ENCODE measurements at regions not wholly inside any gene's neighbourhood (a gene's known extent, or its start where the extent isn't known, plus 50 kb on each side); places are given as distances from the start of the nearest gene placed in this dataset.

DNA sequence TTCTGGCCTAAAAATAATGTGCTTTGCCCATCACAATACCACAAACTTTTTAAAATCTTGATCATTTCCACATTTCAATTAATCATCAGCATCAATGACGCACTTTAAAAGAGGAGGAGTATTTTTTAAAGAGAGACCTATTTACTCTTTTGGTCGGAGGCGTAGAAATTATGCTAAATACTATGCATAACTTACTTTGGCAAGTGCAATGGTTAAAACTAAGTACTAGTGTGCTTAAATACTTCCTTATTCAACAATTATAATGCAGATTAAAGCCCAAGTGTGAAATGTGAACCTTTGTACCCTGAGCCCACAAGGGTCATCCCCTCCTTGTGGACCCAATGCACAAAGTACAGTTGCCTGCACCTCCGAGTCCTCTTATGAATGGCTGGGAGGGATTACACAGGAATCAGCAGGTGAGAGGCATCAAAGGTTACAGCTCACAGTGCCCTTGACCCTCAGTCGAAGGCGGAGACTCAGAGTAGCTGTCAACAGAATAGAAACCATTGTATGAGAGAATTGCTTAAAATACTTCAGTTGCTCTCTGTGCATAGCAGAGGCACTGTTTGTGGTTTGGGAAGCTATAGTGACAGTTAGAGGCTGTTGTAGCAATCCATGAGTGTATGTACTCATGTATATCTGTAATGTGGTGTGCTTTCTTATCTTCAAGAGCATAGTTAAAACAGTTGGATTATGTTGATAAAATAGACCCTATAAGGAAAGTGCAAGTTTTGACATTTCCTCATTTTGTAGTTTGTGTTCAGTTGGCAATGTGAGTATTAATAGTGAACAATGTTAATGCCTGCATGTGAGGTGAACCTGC is 151.7 kb upstream of the ITGA4 start (continued):
- TF ChIP-seq SP5 (CRISPR knock-in tag; IDR thresholded peaks at IDR 0.05; ENCODE audit: borderline replicate concordance, low read depth) (peak; percentile 99), ZSCAN20 (CRISPR knock-in tag; IDR thresholded peaks at IDR 0.05; ENCODE audit: borderline replicate concordance) (no peak), ZNF589 (CRISPR knock-in tag; conservative IDR thresholded peaks at IDR 0.05) (no peak), ZNF280D (CRISPR knock-in tag; IDR thresholded peaks at IDR 0.05) (peak; percentile 95), HNF1A (IDR thresholded peaks at IDR 0.05; ENCODE audit: low read depth) (0 out of 2 replicates have a peak, but pooled peaks have one; percentile 24), HNF1A (CRISPR knock-in tag; IDR thresholded peaks at IDR 0.05; ENCODE audit: borderline replicate concordance) (peak; percentile 70; the same call in 1 of the 2 replicates), GZF1 (CRISPR knock-in tag; IDR thresholded peaks at IDR 0.05) (no peak), SNRNP70 (IDR thresholded peaks at IDR 0.05; ENCODE audit: low read depth, low read length) (no peak), NR0B2 (CRISPR knock-in tag; IDR thresholded peaks at IDR 0.05) (no peak), SMARCC2 (IDR thresholded peaks at IDR 0.05) (no peak), HOXA5 (CRISPR knock-in tag; IDR thresholded peaks at IDR 0.05) (peak; percentile 61; the same call in 1 of the 2 replicates), ZNF691 (CRISPR knock-in tag; IDR thresholded peaks at IDR 0.05; ENCODE audit: borderline replicate concordance, low read depth) (peak; percentile 34; the same call in 1 of the 2 replicates), LRRFIP1 (CRISPR knock-in tag; conservative IDR thresholded peaks at IDR 0.05) (no peak), HCFC1 (IDR thresholded peaks at IDR 0.05; ENCODE audit: low read depth, low read length) (no peak), TARDBP (CRISPR knock-in tag; IDR thresholded peaks at IDR 0.05) (peak; percentile 97), ZNF776 (CRISPR knock-in tag; IDR thresholded peaks at IDR 0.05) (no peak), PCBP1 (IDR thresholded peaks at IDR 0.05; ENCODE audit: borderline replicate concordance, low read depth, low read length) (no peak)

Measured in HepG2 (cell line).